ENCODE measurements at regions not wholly inside any gene's neighbourhood (a gene's known extent, or its start where the extent isn't known, plus 50 kb on each side); places are given as distances from the start of the nearest gene placed in this dataset.
"Not testable (repeated sequence)": the region's sequence is repeated elsewhere in the genome, so short reads cannot be mapped to it uniquely, and the experiment has no call there.

DNA sequence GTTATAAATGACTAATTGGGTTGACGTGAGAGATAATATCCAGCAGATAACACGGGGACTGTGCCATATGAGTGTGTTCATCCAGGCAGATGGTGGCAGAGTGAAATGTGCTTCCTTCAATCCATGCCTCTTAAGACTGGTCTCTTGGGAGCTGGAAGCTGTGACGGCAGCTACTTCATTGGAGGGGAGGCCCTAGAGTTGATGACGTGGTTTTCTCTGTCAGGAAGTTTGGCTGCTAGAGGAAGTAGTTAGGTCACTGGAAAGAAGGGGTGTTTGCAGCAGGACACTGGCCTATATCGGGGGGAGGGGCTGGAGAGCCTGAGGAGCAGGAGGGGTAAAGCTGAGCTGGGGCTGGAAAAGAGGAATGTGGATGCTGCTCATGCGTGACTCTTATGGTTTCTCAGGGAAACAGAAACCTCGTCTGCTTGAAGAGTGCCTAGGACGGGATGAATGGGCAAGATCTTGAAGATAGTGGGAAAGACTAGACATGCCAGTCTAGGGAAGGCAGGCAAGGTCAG lies 3051.6 kb downstream of the RPIA start:
- DNase-seq (ENCODE audit: low spot score), result not testable (repeated sequence)

- not testable (repeated sequence) for DNase-seq (ENCODE audit: low spot score)
These were observed 3052.4 kb downstream of the RPIA start for GRCh38 chr2:91743910-91744309.

DNA sequence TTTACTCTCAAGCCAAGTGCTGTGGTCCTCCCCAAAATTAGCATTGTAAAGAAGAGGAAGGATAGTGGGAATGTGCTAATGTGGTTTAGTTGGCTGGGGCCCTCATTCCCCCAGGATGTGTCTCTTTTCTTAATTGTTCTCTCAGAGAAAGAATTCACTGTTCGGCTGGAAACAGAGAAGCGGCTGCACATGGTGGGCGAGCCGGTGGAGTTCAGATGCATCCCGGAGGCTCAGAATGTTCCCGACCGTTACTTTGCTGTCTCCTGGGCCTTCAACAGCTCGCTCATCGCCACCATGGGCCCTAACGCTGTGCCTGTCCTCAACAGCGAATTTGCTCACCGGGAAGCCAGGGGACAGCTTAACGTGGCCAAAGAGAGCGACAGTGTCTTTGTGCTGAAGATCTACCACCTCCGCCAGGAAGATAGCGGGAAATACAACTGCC lies 3053.2 kb downstream of the RPIA start:
- not testable (repeated sequence) for DNase-seq (ENCODE audit: low spot score)

DNA sequence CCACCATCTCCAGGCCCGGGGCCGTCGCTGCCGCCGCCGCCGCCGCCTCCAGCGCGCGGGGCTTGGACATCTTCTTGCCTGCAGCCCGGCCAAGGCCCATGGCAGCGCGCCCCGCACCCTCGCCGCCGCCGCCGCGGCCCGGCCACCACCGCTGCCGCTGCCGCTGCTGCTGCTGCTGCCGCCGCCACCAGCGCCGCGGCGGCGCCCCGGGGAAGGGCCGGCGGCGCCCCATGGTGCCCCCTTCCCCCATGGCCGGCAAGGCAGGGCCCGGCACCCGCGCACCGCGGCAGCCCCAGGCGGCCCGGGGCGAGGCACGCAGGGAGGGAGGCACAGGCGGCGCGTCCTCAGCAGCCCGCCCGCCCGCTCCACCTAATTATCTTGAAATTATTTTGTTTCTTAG lies 3057.4 kb downstream of the RPIA start:
- DNase-seq (ENCODE audit: low spot score), result no peak

DNA sequence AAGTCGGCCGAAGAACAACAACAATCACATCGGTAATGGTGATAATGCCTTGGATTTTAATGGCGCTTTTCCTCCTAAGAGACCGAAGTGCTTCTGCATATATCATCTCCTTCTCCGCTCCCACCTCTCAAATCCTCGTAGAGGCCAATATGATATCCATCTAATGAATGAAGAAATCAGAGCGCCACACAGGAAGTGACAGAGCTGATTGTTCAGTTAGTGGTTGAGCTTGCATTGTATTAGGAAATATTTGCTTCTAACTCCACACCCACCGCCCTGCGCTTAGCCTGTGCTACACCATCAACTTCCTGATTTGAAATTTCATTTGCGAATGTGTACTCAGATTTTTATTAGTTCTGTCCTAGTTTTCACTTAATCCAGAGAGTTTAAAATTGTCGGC lies 3058.2 kb downstream of the RPIA start:
- not testable (repeated sequence) for DNase-seq (ENCODE audit: low spot score)

- not testable (repeated sequence) for DNase-seq (ENCODE audit: low spot score)
These were observed 3068.0 kb downstream of the RPIA start for GRCh38 chr2:91759361-91759941.

GRCh38 chr2:91760672-91761071 lies 3069.2 kb downstream of the RPIA start:
- not testable (repeated sequence) for DNase-seq (ENCODE audit: low spot score)

DNA sequence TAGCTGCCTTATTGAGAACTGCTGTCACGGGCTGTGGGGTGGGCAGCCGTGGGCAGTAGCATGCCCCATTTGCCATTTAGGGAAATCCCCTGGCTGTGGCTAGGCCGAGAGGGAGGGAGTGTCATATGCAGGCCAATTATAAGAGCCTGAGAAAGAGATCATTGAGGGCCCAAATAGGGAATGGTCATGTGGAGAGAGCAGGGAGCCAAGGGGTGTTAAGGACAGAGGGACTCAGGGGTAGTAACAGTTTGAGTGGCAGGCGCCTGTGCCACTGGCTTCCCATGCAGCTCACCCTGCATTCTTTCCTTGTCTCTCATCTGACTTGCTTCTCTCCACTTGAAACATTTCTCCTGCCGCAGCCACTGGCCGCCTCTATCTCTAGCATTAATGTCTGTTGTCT lies 3070.8 kb downstream of the RPIA start:
- DNase-seq (ENCODE audit: low spot score), result not testable (repeated sequence)

- DNase-seq (ENCODE audit: low spot score), result not testable (repeated sequence)
These were observed 3072.2 kb downstream of the RPIA start for GRCh38 chr2:91763710-91764109.

DNA sequence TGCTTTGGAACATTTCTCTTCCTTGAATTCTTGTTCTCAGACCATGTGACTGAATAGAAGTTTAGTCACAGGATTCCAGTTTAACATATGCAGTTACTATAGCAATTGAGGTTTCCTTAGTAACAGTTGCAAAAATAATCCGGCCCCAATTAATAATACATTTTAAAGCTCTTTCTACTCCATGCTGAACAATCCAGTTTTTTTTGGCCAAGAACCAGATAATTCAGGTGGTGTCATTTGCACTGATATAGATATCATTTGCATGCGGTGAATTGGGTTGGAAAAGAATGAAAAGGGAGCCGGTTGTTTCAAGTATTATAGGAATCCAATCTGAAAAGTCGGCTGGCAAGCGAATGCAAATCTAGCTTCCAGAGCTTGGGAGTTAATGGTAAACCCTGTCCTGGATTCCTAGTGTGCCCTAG lies 3073.1 kb downstream of the RPIA start:
- DNase-seq (ENCODE audit: low spot score), result not testable (repeated sequence)

DNA sequence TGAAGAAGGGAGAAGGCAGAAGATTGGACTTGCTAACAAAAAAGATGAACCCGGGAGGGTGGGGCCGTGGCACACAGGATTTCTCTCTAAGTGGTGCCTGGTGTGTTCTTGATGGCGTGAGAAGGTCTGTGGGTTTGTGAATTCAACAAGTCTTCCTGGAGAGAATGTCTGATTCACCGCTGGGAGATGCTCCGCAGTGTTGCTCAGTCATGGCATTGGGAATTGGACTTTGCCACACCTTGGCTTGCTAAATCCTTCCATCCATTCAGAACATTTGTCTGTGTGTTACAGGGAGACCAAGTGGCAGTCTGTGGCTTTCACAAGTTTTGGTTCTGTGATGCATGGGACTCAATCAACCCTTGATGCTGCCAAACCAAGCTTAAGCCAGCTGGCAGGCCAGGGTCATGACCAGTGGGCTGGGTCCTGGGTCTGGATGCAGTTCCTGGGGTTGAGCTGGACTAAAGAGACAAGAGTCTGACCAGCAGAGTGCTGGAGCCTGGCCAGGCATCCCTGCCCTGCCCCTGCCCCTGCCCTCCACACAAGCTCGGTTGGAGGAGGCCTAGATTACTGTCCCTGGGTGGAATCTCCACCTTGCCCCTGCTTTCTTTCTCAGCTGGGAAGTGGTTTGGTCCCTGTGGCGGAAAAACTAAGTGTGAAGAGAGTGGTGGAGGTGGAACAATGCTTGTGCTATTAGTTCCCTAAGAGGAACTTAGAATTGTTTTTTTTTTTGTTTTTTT lies 3073.7 kb downstream of the RPIA start:
- DNase-seq (ENCODE audit: low spot score), result not testable (repeated sequence)

- DNase-seq (ENCODE audit: low spot score), result peak; percentile 85
These were observed 3075.0 kb downstream of the RPIA start for GRCh38 chr2:91766349-91767048.

DNA sequence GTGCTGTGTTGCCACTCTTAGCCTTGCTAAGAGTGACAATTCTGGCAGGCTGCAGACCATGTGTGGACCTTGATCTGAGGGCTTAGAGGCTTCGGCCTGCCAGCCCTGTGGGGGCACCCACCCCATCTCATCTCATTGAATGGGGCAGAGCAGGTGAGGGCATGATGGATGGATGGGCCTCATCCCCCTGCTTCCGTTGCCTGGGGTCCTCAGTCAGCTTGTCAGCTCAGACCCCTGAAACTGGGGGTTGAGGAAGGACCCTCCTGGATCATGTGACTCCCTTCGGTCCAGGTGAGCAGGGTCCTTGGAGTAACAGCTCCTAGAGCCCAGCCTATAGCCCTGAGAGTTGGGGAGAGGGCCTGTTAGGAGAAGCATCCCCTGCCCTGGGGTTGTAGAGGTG lies 3076.8 kb downstream of the RPIA start:
- DNase-seq (ENCODE audit: low spot score), result not testable (repeated sequence)

- not testable (repeated sequence) for DNase-seq (ENCODE audit: low spot score)
These were observed 3077.5 kb downstream of the RPIA start for GRCh38 chr2:91768997-91769396.

- not testable (repeated sequence) for DNase-seq (ENCODE audit: low spot score)
These were observed 3078.6 kb downstream of the RPIA start for GRCh38 chr2:91770046-91770575.

GRCh38 chr2:91771604-91772003 lies 3080.1 kb downstream of the RPIA start:
- not testable (repeated sequence) for DNase-seq (ENCODE audit: low spot score)

DNA sequence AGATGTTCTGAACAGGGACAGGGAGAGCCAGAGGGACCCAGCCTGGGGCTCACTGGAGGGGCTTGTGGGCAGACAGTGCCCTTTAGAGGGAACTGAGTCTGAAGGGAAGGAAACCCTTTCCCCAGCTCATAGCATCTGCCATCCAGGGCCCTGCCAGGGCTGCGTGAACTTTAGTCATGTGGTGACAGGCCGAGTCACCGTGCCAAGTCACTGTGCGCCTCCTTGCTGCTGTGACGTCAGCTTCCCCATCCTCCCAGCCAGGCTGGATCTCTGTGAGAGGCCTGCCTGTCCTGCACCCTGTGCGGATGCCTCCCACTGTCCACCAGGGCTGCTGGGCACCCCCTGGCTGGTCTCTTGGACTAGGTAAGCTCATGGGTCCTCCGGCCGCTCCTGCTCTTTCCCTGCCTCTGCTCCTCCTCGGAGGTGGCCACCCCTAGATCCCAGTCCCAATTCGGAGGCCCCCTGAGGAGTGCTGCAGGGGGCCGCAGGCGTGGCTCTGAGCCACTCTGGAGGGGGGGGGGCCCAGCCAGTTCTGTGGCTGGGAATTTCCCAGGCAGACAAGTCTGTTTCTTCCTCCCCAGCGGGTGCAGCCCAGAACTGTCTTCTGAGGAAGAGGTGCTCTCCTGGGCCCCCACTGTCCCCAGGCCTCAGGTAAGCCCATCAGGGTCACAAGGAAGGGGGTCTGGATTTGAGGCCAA lies 3080.9 kb downstream of the RPIA start:
- DNase-seq (ENCODE audit: low spot score), result not testable (repeated sequence)

GRCh38 chr2:91773810-91774209 lies 3082.3 kb downstream of the RPIA start:
- DNase-seq (ENCODE audit: low spot score), result not testable (repeated sequence)

DNA sequence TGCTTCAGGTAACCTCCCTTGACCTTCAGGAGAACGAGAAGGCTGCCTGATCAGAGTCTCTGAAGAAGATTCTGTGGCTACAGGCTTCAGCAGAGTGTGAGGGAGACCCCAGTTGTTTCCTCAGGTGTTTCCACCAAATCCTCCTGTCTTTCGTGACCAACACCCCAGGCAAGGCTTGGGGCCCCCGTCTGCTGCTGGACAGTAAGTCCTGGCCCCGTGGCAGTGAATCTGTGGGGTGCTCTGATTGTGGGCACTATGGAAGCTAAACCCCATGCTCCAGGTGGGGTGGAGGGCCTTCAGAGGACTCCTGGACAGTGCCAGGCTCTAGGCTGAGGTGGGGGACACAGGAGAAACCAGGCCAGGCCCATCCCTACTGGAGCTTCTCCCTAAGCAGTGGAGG lies 3083.7 kb downstream of the RPIA start:
- not testable (repeated sequence) for DNase-seq (ENCODE audit: low spot score)

GRCh38 chr2:91780324-91780723 lies 3088.9 kb downstream of the RPIA start:
- DNase-seq (ENCODE audit: low spot score), result not testable (repeated sequence)

GRCh38 chr2:91809391-91809790 lies 3061.8 kb upstream of the TEKT4 start:
- not testable (repeated sequence) for DNase-seq (ENCODE audit: low spot score)

Measured in SW480 (cell line).